A204.1 (cell line): ENCODE measurements at regions not wholly inside any gene's neighbourhood (a gene's known extent, or its start where the extent isn't known, plus 50 kb on each side); places are given as distances from the start of the nearest gene placed in this dataset.
"Not testable (repeated sequence)": the region's sequence is repeated elsewhere in the genome, so short reads cannot be mapped to it uniquely, and the experiment has no call there.

Experiments
- FAIRE-seq: peaks from 2 replicates; lab custom pipeline; 2012; peaks lifted over from hg19 to GRCh38; lab: Jason Lieb, UNC

DNA sequence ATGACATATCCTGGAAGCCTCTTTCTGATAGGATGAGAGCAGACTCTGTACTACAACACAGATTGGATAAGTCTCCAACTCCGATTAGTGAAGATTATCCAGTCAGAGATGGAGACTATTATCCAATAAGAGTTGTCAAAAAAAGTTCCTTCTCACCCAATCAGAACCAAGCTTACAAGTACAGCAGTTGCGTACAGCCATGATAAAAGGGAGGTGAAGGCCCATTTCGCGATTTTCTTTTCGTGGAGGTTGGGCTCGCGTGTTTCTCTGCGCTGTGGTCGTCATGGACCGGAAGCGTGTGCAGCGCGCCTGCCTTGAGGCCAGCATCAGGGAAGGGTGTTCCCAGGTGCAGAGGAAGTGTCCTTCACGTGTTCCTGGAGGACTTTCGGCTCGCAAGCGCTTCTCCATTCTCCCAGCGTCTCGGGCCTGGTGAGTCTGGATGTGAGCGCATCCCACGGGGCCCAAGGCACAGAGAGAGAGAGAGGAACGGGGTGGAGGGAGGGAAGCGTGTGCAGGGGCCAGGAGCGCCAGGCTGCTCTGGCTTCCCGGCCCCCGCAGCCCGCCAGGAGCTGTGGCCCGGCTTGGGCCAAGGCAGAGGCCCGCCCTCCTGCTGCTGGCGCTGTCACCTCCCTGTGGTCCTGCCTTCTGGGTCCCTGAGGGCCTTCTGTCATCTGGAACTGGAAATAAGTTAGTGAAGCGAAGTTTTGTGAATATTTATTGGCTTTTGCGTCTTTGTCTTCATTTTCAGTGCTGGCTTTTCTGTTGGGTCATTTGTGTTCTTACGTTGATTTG is 53.9 kb downstream of the CDRT15L2 start:
- FAIRE-seq = not testable (repeated sequence)

DNA sequence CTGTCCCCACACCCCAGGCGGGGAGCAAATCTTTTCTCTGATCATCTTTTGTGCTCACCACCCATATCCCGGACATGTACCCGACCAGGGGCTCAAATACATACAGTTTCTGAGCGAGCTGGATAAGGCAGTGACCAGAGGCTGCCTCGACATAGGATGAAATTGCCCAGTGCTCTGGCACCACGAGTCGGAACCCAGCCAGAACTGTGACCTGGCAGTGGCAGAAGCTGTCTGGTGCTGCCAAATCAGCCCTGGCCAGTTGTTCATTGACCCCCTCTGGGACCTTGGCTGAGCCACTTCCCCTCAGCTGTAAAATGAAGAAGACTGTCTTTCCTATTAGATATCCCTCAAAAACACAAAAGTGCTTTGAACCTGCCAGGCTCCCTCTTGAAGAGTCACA is 60.6 kb downstream of the CDRT15L2 start:
- FAIRE-seq = not testable (repeated sequence)

DNA sequence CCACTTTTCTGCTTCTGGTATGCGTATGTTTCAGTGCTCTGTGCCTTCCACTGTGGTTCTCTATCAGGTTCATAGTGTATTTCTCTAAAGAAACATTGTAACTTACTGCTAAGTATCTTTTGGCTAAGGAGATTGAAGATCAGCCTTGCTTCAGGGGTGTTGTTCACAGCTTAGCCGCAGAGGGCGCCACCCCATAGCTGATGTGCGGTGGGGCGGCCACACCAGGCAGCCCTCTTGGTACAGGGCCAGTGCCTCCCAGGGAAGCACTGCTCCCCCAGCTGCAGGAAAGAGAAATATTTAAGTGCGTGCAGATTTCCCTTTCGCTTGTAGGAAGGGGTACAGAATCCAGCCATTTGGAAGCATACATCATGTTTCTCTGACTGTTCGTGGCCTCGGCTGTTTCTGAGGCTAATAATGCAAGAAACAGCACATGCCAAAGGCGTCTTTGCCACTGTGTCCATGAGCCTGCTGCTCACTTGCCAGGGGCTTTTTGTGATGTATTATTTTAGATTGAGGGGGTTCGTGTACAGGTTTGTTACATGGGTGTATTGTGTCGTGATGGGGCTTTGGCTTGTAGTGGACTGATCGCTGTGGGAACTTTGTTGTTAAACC is 67.2 kb downstream of the CDRT15L2 start:
- FAIRE-seq = not testable (repeated sequence)

DNA sequence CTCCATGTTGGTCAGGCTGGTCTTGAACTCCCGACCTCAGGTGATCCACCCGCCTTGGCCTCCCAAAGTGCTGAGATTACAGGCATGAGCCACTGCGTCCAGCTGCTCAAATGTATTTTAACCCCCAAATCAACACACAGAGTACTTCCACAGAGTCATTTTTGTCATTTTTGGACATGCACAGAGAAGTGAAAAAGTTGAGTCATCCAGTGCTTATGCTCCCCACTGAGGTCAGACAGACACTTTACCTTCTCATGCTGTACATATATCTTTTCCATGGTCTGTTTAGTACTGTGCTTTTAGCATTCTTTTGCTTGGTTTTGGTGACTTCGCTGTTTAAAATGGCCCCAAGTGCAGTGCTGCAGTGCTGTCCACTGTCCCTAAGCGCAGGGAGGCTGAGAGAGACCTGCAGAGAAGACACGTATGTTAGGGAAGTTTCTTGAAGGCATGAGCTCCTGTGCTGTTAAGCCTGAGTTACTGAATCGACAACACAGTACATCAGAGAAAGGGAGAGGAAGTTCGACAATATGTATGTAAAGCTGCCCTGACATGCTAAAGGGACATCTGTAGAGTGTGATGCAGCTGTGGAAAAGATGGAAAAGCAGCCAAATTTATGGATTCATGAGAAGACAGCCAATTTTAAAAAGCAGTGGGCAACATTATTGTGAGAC is 69.7 kb downstream of the CDRT15L2 start:
- FAIRE-seq = not testable (repeated sequence)

DNA sequence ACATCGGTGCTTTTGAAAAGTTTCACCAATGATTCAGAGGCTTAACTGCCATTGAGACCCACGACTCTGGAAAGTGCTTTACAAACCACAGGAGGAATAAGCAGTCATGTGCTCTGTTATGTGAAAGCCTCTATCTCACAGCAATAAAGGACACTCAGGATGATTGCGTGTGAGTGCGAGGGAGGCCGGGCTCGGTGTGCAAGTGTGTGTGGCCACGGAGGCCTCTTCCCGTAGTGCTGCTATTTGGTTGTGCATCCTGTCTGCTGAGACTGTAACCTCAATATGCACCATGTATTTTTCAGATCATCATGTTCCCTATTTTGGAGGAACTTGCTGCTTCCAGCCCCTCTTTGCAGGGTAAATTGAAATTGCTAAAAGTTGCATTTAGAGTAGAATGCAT is 71.5 kb downstream of the CDRT15L2 start:
- FAIRE-seq = not testable (repeated sequence)

DNA sequence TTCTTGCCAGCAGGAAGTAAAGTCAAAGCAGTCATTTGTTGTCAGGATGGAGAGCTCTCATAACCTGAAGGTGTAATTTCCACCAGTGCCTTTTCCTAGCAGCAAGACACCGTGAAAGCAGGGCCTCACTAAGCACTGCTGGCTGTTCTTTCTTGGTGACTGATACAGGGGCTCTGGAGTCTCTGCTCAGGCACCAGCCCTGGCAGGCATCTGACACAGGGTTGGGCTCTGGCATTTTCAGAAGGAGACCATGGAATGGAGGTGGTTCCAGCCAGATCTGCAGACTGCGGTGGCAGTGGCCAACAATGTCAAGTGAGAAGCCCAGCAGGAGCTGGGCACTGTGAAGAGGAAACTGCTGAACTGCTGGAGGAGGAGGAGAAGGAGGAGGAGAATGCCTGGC is 72.2 kb downstream of the CDRT15L2 start:
- FAIRE-seq = not testable (repeated sequence)

DNA sequence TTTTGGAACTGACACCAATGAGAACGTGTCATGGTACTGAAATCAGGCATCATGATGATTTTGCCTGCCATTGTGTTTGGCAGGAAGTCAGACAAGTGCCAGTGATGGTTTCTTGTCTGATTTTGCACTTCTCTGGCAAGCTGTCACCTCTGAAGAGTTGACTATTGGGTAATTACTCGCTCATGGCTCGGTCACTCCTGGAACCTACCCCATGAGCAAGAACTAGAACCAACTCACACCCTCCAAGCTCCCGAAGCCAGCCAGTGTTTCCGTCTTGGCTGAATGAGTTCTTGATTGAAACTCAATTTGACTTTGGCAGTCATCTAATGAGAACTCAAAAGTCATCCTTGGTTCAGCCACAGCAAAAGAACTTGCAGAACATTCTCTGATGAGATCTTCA is 73.9 kb downstream of the CDRT15L2 start:
- FAIRE-seq = not testable (repeated sequence)

DNA sequence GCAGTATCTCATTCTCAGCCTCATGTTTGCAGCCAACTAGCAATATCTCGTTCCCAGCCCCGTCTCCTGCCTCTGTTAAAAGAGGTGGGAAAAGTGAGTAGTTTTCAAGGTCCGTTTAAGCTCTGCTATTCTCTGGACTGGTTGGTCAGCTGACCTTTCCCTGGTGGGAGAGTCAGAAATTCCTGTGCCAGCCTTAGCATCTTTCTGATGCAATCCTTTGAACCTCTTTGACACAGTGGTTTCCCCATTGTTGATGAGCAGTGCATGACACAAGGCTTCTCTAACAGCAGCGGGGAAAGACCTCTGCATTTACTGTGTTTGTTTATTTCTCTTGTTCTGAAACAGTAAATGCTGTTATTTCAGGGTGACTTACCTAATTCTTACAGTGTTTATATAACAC is 74.6 kb downstream of the CDRT15L2 start:
- FAIRE-seq = not testable (repeated sequence)

DNA sequence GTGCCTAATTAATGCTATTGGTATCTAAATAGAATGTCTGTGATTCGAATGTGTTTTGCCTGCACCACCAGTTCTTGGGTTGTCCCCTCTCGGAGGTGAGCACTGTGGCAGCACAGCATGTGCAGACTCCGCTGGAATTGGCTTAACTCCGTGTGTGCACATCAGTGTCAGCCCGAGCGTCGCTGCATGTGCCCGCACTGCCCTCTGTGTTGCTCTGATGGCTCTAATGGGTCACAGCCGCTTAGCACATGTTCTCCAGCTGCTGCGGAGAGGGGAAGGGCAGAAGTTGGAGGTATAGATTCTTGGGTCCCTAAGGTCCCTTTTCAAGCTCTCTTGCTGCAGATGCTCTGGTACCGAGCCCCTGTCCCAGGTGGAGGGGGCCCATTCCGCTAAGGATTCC is 75.1 kb downstream of the CDRT15L2 start:
- not testable (repeated sequence) for FAIRE-seq

DNA sequence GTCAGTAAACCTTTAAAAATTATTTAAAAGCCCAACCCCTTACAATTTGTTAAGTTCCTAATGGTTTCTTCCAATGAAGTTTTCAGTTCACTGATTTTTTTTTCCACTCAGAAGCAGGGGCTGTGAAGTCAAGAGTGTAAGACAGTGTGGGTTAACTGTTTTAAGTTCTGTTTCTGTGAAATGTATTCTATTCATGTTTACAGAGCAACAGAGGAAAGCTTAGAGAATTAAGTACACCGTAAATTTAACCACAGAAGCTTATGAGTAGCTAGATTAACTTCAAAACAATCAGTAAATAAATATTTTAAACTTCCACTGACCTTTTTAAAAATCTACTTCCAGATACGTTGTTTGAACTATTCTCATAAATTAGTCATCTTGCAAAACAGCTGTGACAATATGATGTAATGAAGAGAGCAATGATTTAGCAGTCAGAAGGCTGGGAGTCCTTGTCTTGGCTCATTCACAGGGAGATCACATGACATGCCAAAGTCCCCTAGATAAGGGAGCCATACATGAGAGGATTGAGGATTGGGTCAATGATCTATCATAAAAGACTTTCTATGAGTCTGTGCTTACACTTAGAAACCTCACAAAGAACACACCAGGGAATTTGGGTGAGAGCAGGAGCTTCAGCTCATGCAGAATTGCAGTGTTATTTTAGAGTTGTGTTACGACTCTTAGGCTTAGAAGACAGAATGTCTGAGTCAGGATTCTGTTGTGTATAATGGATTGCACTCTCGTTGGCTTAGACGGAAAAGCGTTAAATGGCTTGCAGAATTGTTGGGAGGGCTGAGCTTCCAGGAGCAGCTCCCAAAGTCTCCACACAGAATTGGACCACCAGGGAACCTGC is 85.8 kb downstream of the CDRT15L2 start:
- not testable (repeated sequence) for FAIRE-seq

DNA sequence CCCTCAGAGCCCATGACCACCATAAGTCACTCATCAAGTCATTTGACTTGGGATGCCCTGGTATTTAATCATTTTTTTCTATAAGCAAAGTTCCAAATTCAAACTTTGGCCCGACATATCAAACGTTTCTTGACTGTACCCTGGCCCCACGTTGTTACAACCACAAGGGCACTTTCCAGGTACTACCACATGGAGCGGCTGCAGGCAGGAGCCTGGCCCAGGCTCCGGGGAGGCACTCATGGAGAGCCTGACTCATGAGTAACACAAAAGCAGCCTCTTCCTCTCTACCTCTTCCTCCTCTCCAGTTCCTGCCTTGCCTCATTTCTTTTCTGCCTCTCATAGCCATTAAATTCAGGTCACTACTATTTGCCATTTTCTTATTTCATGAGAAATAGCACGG is 87.2 kb downstream of the CDRT15L2 start:
- FAIRE-seq = not testable (repeated sequence)

DNA sequence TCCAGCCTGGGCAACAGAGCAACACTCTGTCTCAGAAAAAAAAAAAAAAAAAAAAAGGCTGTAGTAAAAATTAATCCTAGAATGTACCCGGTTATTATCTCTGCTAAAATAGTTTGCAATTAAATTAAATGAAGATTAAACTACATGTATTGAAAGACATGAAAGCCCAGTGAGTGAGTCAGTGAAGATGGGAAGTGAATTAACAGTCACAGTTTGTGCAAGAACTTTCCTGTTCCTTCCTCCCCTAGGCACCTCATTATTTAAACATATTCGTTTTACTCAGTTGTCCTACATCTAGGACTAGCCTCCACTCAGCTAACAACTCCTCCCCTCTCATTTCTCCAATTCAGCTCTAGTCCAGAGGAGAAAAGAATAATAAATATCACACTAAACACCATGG is 88.2 kb downstream of the CDRT15L2 start:
- FAIRE-seq = not testable (repeated sequence)

DNA sequence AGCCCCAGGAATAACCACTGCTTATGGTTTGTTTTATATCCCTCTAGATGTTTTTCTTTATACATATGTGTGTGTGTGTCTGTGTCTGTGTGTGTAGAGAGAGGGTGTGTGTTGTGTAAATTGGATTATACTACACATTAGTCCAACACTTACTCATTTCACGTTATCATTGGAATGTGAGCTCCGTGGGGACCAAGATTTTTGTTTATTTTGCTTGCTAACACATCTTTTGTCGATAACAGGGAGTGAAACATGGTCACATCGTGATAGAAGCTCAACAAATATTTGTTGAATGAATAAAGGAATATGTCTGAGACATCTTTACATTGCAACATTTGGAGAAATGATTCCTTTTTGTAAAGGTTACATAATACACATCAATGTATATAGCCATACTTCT is 88.8 kb downstream of the CDRT15L2 start:
- not testable (repeated sequence) for FAIRE-seq

DNA sequence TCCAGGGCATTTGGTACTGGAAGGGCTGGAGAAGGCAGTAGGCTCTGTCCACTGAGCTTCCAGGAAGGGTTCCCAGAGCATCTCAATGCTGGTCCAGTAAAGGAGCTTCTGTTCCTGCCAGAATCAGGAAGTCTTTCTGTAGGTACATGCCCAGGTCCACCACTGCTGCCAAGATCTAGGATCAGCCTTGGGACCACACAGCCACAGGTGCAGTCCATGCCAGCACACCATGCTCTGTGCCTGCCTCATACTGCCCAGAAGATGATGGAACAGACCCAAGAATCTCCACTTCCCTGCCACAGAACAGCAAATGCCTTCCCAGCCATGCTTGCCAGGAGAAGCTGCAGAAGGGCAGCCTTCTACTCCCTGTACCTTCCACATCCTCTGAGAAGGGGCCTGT is 89.3 kb downstream of the CDRT15L2 start:
- not testable (repeated sequence) for FAIRE-seq

DNA sequence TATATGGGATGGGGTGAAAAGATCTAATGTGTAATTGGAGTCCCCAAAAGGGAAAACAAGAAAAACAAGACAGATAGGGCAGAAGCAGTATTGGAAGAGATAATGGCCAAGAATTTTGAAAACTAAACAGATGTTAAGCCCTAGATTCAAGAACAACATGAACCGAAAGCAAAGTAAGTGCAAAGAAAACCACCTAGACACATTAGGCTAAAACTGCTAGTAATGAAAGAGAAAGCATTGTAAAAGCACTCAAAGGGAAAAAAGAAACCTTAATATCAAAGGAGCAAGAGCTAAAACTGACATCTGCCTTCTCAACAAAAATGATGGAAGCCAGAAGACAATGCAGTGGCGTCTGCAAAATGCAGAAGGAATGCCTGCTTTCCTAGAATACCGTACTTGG is 91.0 kb downstream of the CDRT15L2 start:
- FAIRE-seq = not testable (repeated sequence)

DNA sequence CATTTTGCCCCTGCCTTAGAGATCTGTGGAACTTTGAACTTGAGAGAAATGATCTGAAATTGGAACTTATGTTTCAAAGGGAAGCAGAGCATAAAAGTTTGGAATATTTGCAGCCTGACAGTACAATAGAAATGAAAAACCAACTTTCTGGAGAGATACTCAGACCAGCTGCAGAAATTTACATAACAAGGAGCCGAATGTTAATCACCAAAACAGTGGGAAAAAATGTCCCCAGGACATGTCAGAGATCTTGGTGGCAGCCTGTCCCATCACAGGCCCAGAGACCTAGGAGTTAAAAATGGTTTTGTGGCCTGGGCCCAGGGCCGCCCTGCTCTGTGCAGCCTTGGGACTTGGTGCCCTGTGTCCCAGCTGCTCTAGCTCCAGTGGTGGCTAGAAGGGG is 94.8 kb downstream of the CDRT15L2 start:
- FAIRE-seq = not testable (repeated sequence)

DNA sequence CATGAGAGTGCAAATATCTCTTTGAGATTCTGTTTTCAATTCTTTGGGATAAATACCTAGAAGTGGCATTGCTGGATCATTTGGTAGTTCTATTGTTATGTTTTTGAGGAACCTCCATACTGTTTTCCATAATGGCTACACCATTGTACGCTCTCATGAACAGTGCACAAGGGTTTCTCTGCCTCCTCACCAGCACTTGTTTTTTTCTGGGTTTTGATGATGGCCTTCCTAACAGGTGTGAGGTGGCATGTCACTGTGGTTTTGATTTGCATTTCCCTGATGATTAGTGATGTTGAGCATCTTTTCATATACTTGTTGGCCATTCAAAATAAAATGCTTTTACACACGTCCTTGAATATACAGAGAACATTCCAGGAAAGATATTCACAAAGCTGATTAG is 96.2 kb downstream of the CDRT15L2 start:
- FAIRE-seq = not testable (repeated sequence)

DNA sequence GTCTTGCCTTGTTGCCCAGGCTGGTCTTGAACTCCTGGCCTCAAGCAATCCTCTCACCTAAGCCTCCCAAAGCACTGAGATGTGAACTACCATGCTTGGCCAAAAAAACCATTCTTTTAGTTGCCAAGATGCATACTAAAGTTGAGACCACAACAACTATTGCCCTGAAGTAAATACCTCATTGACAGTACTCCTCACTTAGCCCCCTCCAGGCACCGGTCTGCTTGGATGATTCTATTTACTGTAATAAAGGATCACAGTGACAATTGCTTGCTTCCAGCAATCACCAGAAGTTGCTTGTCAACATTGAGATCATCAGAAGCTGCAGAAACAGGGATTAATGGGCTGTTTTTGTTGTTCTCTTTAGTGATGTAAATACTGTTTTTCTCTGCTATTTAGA is 97.1 kb downstream of the CDRT15L2 start:
- FAIRE-seq = not testable (repeated sequence)

DNA sequence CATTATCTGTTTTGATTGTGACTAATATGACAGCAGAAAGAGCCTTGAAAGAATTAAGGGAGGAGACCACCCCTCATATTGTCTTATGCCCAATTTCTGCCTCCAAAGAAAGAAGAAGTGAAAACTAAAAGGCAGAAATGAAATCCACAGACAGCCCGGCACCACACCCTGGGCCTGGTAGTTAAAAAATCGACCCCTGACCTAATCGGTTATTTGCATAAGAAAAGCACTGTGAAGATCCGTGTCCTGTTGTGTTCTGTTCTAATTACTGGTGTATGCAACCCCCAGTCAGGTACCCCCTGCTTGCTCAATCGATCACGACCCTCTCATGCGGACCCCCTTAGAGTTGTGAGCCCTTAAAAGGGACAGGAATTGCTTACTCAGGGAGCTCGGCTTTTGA is 97.9 kb downstream of the CDRT15L2 start:
- not testable (repeated sequence) for FAIRE-seq

DNA sequence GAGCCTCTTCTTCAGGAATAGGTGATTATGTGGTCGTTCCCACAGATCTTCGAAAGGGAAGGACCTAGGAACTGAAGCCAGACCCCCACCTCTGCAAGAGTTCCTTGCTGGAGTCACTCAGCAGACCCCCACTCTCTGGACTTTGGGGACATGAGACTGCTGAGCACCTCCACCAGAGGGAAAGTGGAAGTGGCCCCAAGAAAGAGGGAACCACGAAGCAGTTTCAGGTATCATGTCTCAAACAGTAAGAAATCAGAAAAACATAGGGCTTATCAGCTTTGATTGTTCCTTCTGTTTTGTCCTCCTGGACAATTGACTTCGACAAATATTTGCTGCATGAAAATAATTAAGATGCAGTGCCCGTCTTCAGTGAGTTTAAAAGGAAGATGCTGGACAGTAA is 98.9 kb downstream of the CDRT15L2 start:
- FAIRE-seq = not testable (repeated sequence)

DNA sequence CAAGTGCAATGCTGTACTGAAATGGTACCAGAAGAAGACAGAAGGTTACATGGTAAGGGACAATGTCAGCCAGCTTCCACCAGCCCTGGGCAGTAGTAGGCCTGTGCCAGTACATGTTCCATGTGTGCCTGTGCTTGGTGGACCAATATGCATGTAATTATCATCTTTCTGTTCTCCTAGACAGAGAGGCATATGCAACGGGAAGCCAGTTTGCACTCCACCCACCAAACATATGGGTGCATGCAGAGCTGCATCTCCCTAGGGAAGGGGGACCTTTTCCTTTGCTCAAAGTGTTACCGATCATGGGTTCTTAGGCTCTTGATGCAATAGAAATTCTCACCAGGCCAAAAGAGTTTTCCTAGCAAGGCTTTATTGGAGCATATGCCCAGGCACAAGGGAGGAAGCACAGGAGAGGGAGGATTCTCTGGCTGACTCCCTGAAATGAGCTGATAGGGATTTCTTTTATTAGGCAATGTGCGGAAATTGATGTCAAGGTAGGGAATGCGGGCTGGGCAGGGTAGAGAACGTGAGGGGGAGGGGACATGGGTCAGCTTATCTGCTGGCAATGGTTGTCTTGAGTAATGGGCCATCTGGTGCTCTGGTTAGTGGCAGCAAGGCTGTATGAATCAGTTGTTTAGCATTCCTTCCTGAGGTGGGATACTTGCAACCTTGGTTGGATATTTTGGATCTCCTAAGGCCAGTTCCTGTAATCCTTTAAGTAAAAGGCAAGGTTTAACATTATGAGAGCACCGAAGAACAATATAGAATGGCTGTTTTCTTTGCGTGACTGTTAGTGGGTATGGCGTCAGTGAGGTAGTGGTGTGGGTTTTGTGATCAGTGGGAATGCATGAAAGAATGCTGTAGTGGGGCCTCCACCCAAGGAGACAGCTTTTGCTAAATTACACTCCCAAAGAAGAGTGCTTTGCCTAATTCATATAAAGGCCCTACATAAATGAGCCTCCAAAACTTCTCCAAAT is 102.5 kb downstream of the CDRT15L2 start:
- not testable (repeated sequence) for FAIRE-seq
